ENCODE measurements at regions not wholly inside any gene's neighbourhood (a gene's known extent, or its start where the extent isn't known, plus 50 kb on each side); places are given as distances from the start of the nearest gene placed in this dataset.

- H3K27me3 ChIP-seq: no peaks in the 10 kb centered on the region
- 80 to 87% methylated on average over 2 of the region's 2 CpGs for WGBS, 2 donors (ENCODE audit: low coverage in 1 of 2)
- H3K4me1 ChIP-seq: no peaks in the 10 kb centered on the region
- ATAC-seq: no peak
- H3K36me3 ChIP-seq: no peaks in the 10 kb centered on the region
- no peaks in the 10 kb centered on the region for H3K9me3 ChIP-seq
- TF ChIP-seq CTCF (IDR thresholded peaks at IDR 0.05) (no peak), POLR2AphosphoS5 (IDR thresholded peaks at IDR 0.05) (no peak), EP300 (IDR thresholded peaks at IDR 0.05) (no peak), POLR2A (IDR thresholded peaks at IDR 0.05) (no peak)
- no peak overlapping the region for H3K4me3 ChIP-seq
- H3K27ac ChIP-seq: no peak overlapping the region
Measured at GRCh38 chr12:58142991-58143390, 201.6 kb downstream of the ATP23 start.

DNA sequence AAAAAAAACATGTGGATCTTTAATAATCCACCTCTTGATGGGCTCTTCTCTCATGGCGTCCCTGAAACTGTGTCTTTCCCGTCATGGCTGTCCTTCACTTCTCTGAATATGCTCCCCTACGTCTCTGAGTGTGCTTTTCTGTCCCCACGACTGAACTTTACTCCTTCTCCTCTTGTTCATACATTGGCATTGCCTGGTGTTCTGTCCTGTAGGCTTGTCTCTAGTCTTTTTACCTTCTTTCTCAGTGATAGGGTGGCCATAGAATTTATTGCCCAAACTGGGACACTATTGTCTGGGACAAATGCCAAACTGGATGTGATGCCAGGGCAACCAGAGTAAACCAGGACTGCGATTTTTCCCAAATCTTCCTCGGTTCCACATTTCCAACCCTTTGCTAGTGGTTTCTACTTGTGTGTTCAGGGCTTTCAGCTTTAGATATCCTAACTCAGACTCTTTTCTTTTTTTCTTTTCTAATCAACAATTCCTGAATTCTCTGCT, 202.2 kb downstream of the ATP23 start:
- Histone ChIP-seq H3K9me3 (no peaks in the 10 kb centered on the region), H3K4me1 (peaks cover 0 to 4% (median 0%) of the 10 kb centered on the region in 3 donors), H3K27me3 (no peaks in the 10 kb centered on the region), H3K4me3 (no peak overlapping the region), H3K27ac (no peak overlapping the region), H3K36me3 (no peaks in the 10 kb centered on the region)
- TF ChIP-seq POLR2A (IDR thresholded peaks at IDR 0.05): no peak
- TF ChIP-seq EP300 (IDR thresholded peaks at IDR 0.05): no peak
- no peak for TF ChIP-seq CTCF (IDR thresholded peaks at IDR 0.05)
- no peak for TF ChIP-seq POLR2AphosphoS5 (IDR thresholded peaks at IDR 0.05)
- 83 to 87% methylated on average over 5 to 6 of the region's 6 CpGs for WGBS, 2 donors (ENCODE audit: low coverage in 1 of 2)
- no peak for ATAC-seq

DNA sequence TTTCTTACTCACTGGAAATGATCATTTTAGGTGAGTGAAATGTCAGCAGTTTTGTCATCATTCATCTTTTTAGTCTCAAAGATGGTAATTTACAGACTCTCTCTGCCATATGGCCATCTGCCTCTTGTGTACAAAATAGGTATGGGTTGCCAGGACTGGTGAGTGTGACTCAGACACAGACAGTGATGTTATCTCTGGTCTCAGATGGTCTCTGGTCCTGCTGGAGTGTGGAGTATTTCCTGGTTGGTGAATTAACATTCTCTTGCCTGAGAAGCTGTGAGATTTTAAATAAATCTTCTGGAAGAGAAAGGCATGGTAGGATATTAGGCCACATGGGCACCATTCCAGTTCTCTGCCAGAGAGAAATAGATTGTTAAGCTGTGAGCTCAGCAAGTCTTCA, 207.0 kb downstream of the ATP23 start:
- Histone ChIP-seq H3K36me3 (no peaks in the 10 kb centered on the region), H3K27ac (no peak overlapping the region), H3K4me1 (peaks cover 0 to 6% (median 0%) of the 10 kb centered on the region in 3 donors), H3K9me3 (no peaks in the 10 kb centered on the region), H3K27me3 (no peaks in the 10 kb centered on the region), H3K4me3 (no peak overlapping the region)
- TF ChIP-seq POLR2AphosphoS5 (IDR thresholded peaks at IDR 0.05) (no peak), POLR2A (IDR thresholded peaks at IDR 0.05) (no peak), CTCF (IDR thresholded peaks at IDR 0.05) (no peak), EP300 (IDR thresholded peaks at IDR 0.05) (no peak)
- no peak for ATAC-seq

- TF ChIP-seq CTCF (IDR thresholded peaks at IDR 0.05): no peak
- no peak for TF ChIP-seq POLR2AphosphoS5 (IDR thresholded peaks at IDR 0.05)
- H3K4me3 ChIP-seq: no peak overlapping the region
- H3K27me3 ChIP-seq: no peaks in the 10 kb centered on the region
- peaks cover 0 to 6% (median 0%) of the 10 kb centered on the region in 3 donors for H3K4me1 ChIP-seq
- H3K9me3 ChIP-seq: no peaks in the 10 kb centered on the region
- H3K27ac ChIP-seq: no peak overlapping the region
- no peak for ATAC-seq
- no peaks in the 10 kb centered on the region for H3K36me3 ChIP-seq
Measured at GRCh38 chr12:58148976-58149375, 207.6 kb downstream of the ATP23 start.

GRCh38 chr12:58154359-58154758, 213.0 kb downstream of the ATP23 start:
- no peaks in the 10 kb centered on the region for H3K36me3 ChIP-seq
- H3K27ac ChIP-seq: no peak overlapping the region
- WGBS, 2 donors (ENCODE audit: low coverage in 1 of 2): 89 to 100% methylated on average over 1 of the region's 1 CpG
- no peaks in the 10 kb centered on the region for H3K27me3 ChIP-seq
- no peaks in the 10 kb centered on the region for H3K4me1 ChIP-seq
- TF ChIP-seq EP300 (IDR thresholded peaks at IDR 0.05) (no peak), POLR2AphosphoS5 (IDR thresholded peaks at IDR 0.05) (no peak), POLR2A (IDR thresholded peaks at IDR 0.05) (no peak), CTCF (IDR thresholded peaks at IDR 0.05) (no peak)
- ATAC-seq: no peak
- no peak overlapping the region for H3K4me3 ChIP-seq
- H3K9me3 ChIP-seq: no peaks in the 10 kb centered on the region

All from gastroesophageal sphincter (tissue), 4 donors.